Mucosa of descending colon (tissue), 3 donors: ENCODE measurements at regions not wholly inside any gene's neighbourhood (a gene's known extent, or its start where the extent isn't known, plus 50 kb on each side); places are given as distances from the start of the nearest gene placed in this dataset.

Experiments
- ATAC-seq: fragments of 200-7000 bp; cut with Tn5 transposase; one replicate; pipeline ENCODE4 v1.9.1; 2020; ENCODE audit warnings: mild to moderate bottlenecking, moderate library complexity
- DNase-seq, 3 donors: peaks; one replicate each; pipeline ENCODE4 v3.0.0-alpha.2; 2020
- H3K36me3 ChIP-seq: fragments of 200-600 bp; one replicate; pipeline ENCODE4 v1.8.0; 2021; ENCODE audit warnings: low read depth, mild to moderate bottlenecking
- H3K4me1 ChIP-seq: fragments of 200-600 bp; one replicate; pipeline ENCODE4 v1.8.0; 2021; ENCODE audit warnings: low read depth, mild to moderate bottlenecking
- H3K4me3 ChIP-seq: fragments of 200-600 bp; one replicate; pipeline ENCODE4 v1.8.0; 2021; ENCODE audit warnings: mild to moderate bottlenecking
- H3K9me3 ChIP-seq: fragments of 200-600 bp; one replicate; pipeline ENCODE4 v1.8.0; 2021; ENCODE audit warnings: mild to moderate bottlenecking
- CTCF ChIP-seq: fragments of 200-600 bp; IDR thresholded peaks from one replicate; pipeline ENCODE4 v1.8.0; 2022; ENCODE audit warnings: antibody characterized with exemption, mild to moderate bottlenecking
- intact Hi-C, 2 donors: fragments of 100-400 bp; cut with DNase I in 1 of 2; cut with micrococcal nuclease in 1 of 2; formaldehyde crosslinking; loops; one replicate each; pipeline versions ENCODE4 v1.11.0 to v1.11.1; 2022; cut with DNase I, micrococcal nuclease
- donor health status: DM: no; HTN: no; CAD: no; lungs with moderate emphysema.
- donor health status: DM: no; HTN: no; CAD: no.
- donor health status: DM: no; HTN: yes; CAD: no.

- Histone ChIP-seq H3K4me3 (no peak overlapping the region), H3K36me3 (no peaks in the 10 kb centered on the region), H3K4me1 (no peaks in the 10 kb centered on the region), H3K9me3 (no peaks in the 10 kb centered on the region)
- intact Hi-C loops = no loop called here
- ATAC-seq = no peak
- DNase-seq = no peak
- no peak for TF ChIP-seq CTCF
Measured at GRCh38 chr3:99484871-99485270, 153.5 kb upstream of the COL8A1 start.

GRCh38 chr3:99483841-99484240 lies 154.6 kb upstream of the COL8A1 start:
- Histone ChIP-seq H3K36me3 (no peaks in the 10 kb centered on the region), H3K4me1 (no peaks in the 10 kb centered on the region), H3K9me3 (no peaks in the 10 kb centered on the region), H3K4me3 (no peak overlapping the region)
- no peak for DNase-seq
- no peak for TF ChIP-seq CTCF
- ATAC-seq = no peak
- intact Hi-C loops = no loop called here

GRCh38 chr3:99482191-99482590 lies 156.2 kb upstream of the COL8A1 start:
- Histone ChIP-seq H3K36me3 (no peaks in the 10 kb centered on the region), H3K9me3 (peaks cover 3% of the 10 kb centered on the region), H3K4me1 (no peaks in the 10 kb centered on the region), H3K4me3 (no peak overlapping the region)
- no peak for DNase-seq
- intact Hi-C loops = no loop called here
- ATAC-seq = no peak
- no peak for TF ChIP-seq CTCF

GRCh38 chr3:99481561-99481960 lies 156.8 kb upstream of the COL8A1 start:
- no peaks in the 10 kb centered on the region for H3K36me3 ChIP-seq
- no peak overlapping the region for H3K4me3 ChIP-seq
- H3K9me3 ChIP-seq = peaks cover 3% of the 10 kb centered on the region
- no peak for TF ChIP-seq CTCF
- no peaks in the 10 kb centered on the region for H3K4me1 ChIP-seq
- ATAC-seq = no peak
- intact Hi-C loops = no loop called here
- no peak for DNase-seq

GRCh38 chr3:99479768-99480167 lies 158.6 kb upstream of the COL8A1 start:
- no peak for DNase-seq
- TF ChIP-seq CTCF = no peak

GRCh38 chr3:99477650-99478049 lies 160.7 kb upstream of the COL8A1 start:
- no peaks in the 10 kb centered on the region for H3K4me1 ChIP-seq
- TF ChIP-seq CTCF = no peak
- ATAC-seq (no peak), DNase-seq (no peak)
- intact Hi-C loops = no loop called here
- H3K9me3 ChIP-seq = peaks cover 3% of the 10 kb centered on the region
- H3K36me3 ChIP-seq = no peaks in the 10 kb centered on the region
- H3K4me3 ChIP-seq = no peak overlapping the region

More at GRCh38 chr3:99479768-99480167, 158.6 kb upstream of the COL8A1 start:
- Histone ChIP-seq H3K9me3 (peaks cover 3% of the 10 kb centered on the region), H3K4me3 (no peak overlapping the region), H3K4me1 (no peaks in the 10 kb centered on the region), H3K36me3 (no peaks in the 10 kb centered on the region)
- intact Hi-C loops = no loop called here
- ATAC-seq = no peak
